ENCODE measurements at regions not wholly inside any gene's neighbourhood (a gene's known extent, or its start where the extent isn't known, plus 50 kb on each side); places are given as distances from the start of the nearest gene placed in this dataset.

- DNase-seq = peak; percentile 15
Measured at GRCh38 chr2:16288371-16289112, 348.2 kb downstream of the MYCN start.

GRCh38 chr2:16287831-16288230 is 347.5 kb downstream of the MYCN start:
- no peak for DNase-seq

- DNase-seq = no peak
Measured at GRCh38 chr2:16287281-16287680, 346.9 kb downstream of the MYCN start.

- DNase-seq = peak; percentile 56
Measured at GRCh38 chr2:16285813-16286510, 345.6 kb downstream of the MYCN start.

GRCh38 chr2:16284941-16285625 is 344.7 kb downstream of the MYCN start:
- peak; percentile 90 for DNase-seq

GRCh38 chr2:16283071-16283850 is 342.9 kb downstream of the MYCN start:
- DNase-seq = no peak

GRCh38 chr2:16282511-16282910 is 342.2 kb downstream of the MYCN start:
- no peak for DNase-seq

- no peak for DNase-seq
Measured at GRCh38 chr2:16281451-16282335, 341.3 kb downstream of the MYCN start.

GRCh38 chr2:16280081-16280480 is 339.7 kb downstream of the MYCN start:
- DNase-seq = no peak

- DNase-seq = no peak
Measured at GRCh38 chr2:16279641-16280040, 339.3 kb downstream of the MYCN start.

- DNase-seq = no peak
Measured at GRCh38 chr2:16279201-16279570, 338.8 kb downstream of the MYCN start.

- no peak for DNase-seq
Measured at GRCh38 chr2:16278421-16279200, 338.3 kb downstream of the MYCN start.

GRCh38 chr2:16277117-16277516 is 336.8 kb downstream of the MYCN start:
- no peak for DNase-seq

GRCh38 chr2:16275661-16276060 is 335.3 kb downstream of the MYCN start:
- no peak for DNase-seq

- no peak for DNase-seq
Measured at GRCh38 chr2:16275131-16275530, 334.8 kb downstream of the MYCN start.

- DNase-seq = no peak
Measured at GRCh38 chr2:16273111-16273510, 332.8 kb downstream of the MYCN start.

GRCh38 chr2:16272038-16272788 is 331.9 kb downstream of the MYCN start:
- DNase-seq = no peak

GRCh38 chr2:16271231-16271896 is 331.0 kb downstream of the MYCN start:
- no peak for DNase-seq

GRCh38 chr2:16270441-16270840 is 330.1 kb downstream of the MYCN start:
- DNase-seq = no peak

Data from NCI-H524 treated with DMSO at 0.1 percent for 48 hours (cell line).